GM21737 (cell line): ENCODE measurements at regions not wholly inside any gene's neighbourhood (a gene's known extent, or its start where the extent isn't known, plus 50 kb on each side); places are given as distances from the start of the nearest gene placed in this dataset.
"Not testable (repeated sequence)": the region's sequence is repeated elsewhere in the genome, so short reads cannot be mapped to it uniquely, and the experiment has no call there.

Experiments
- ATAC-seq: cut with Tn5 transposase; IDR thresholded peaks from one replicate; pipeline ENCODE4 v1.9.1; 2021; ENCODE audit warnings: mild to moderate bottlenecking, moderate library complexity; ENCODE audit not compliant: unreplicated experiment

- no peak for ATAC-seq
Observed at GRCh38 chr18:37847544-37847943, 281.9 kb upstream of the CELF4 start.

DNA sequence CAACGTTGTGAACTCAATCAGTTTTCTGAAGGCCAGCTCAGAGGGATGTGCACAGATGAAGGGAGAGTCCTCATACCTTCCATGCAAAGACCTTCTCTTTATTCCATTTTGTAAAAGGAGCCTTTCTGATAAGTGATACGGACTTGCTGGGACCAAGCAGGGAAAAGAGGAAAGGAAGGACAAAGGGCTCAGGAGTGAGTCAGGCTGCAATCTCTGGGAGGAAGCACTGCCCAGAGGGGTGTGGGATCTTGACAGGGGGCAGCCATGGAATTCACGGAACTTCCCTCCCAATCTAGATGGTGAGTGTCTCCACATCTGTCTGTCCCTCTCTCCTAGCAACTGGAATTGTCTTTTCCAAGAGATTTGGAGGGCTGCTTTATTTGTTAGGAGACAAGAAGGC, 281.4 kb upstream of the CELF4 start:
- ATAC-seq: no peak

DNA sequence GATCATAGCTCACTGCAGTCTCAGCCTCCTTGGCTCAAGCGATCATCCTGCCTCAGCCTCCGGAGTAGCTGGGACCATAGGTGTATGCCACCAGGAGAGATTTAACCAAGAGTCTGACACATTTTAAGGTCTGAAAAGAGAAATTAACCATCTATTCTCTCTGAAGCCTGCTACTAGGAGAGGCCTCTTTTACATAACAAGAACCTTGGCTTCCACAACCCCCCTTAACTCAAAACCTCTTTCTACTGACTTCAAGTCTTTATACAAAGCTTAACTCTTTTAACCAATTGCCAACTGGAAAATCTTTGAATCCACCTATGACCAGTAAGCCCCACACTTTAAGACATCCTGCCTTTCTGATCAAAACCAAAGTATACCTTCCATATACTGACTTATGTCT, 279.9 kb upstream of the CELF4 start:
- no peak for ATAC-seq

DNA sequence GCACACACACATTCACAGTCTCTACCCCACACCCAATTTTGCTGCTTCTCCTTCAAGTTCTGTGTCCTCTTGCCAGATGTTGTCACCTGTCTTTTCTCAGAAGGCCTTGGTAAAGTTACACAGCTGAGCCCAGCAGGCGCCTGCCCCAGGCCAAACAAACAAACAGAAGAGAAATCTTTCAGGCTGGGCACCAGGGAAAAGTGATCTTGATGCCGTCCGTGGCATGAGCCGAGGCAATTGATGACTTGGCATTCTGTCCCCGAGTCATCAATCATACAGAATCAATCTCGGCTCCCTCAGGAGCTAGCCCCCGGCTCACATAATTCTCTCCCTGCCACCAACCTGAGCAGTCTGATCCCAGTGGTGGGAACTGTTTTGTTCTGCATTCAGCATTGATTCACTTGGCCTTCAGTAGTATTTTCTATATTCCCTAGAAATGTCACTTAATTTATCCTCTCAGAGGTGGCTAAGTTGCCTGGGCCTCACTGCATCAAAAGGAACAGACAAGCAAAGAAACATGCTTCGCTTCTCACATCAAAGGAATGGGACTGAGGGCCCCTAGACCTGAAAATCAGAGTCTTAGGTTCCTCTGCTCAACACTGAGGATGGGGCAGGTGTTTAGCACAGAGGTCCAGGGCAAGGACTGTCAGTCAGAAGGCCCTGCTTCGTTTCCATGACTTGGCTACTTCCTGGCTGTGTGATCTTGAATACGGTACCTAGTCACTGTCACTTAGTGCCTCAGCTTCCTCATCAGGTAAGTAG, 278.8 kb upstream of the CELF4 start:
- no peak for ATAC-seq

GRCh38 chr18:37838083-37838482, 272.5 kb upstream of the CELF4 start:
- ATAC-seq: no peak

- ATAC-seq: no peak
Observed at GRCh38 chr18:37836071-37836970, 270.7 kb upstream of the CELF4 start.

- not testable (repeated sequence) for ATAC-seq
Observed at GRCh38 chr18:37832010-37832695, 266.6 kb upstream of the CELF4 start.

DNA sequence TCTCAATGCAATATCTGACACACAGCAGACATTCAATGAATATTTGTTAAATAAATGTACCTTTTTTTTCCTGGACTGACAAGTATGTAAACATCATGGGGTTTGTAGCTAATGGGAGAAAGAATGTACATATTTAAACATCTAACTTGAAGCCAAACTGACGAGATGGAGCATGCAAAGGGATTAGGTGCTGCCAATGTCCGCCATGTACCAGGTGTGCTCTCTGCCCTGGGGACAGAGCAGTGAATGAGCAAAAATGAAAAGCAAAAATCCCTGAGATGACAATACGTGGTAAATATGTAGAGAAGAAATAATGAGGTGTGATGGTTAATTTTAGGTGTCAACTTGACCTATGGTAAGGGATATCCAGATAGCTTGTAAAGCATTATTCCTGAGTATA, 247.4 kb upstream of the CELF4 start:
- no peak for ATAC-seq

- no peak for ATAC-seq
Observed at GRCh38 chr18:37805773-37806404, 240.3 kb upstream of the CELF4 start.

GRCh38 chr18:37796823-37797349, 231.3 kb upstream of the CELF4 start:
- ATAC-seq: no peak

- ATAC-seq: no peak
Observed at GRCh38 chr18:37787452-37787851, 221.9 kb upstream of the CELF4 start.

DNA sequence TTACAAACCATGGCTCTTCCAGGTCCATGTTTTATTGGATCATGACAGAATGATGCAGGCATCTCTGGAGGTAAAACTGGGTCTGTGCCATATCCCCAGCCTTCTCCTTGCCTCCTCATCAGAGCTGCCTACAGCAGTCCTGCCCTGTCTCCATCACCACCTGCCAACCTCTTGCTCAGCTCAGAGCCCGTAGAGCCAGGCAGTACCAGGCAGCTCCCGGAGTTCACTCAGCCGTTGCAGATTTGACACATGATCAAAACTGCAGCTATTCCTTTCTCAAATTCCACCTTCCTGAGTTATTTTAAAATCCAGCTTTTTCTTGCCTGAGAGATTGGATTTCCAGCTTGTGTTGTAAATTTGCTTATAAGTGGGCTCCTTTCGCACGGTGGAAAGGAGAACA, 218.2 kb upstream of the CELF4 start:
- no peak for ATAC-seq

DNA sequence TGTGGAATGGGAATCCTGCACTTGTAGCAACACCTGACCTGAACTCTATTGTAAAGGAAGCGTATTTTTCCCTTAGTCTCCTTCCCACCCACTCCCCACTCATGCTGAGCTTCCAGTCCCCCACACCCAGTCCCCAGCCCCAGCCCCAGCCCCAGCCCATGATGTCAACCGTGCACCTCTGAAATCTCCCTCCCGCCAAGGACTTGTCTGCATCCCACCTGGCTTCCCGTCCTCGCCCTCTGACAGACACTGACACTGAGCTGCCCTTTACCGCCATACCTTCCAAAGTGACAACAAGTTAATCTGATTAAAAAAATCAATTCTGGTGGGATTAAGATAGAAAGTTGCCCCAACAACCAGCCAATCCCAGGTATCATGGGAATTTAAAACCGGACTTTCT, 213.6 kb upstream of the CELF4 start:
- no peak for ATAC-seq

DNA sequence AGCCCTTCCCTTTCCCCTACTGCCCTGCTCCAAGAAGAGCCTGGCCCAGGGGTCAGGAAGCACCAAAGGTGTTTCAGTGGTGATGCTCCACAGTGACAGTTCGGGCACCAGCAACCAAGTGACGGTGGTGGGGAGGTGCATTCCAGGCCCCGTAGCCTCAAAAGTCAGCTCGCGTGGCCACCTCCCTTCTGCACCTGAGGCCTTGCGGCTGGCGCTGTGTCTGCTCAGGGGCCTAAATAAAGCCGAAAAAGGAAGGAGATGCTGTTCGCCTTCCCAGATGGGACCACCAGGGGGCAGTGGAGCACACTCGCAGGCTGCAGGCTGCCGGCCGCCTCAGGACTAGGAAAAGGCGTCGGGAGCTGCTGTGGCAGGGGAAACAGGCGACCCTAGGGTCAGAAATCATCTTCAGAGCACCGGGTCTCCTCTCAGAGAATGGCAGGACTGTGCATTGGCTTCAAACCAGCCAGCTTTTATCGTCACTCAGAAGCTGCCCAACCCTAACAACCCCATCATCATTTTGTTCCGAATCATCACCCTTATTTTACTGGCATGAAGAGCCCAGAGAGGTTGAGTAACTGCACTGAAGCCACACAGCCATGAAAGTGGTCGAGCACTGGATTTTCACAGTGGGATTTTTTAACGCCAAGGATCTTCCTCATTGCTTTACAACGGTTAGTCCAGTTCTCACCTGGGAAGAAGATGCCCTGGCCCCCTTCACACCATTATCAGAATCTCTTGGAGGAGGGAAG, 213.0 kb upstream of the CELF4 start:
- no peak for ATAC-seq

DNA sequence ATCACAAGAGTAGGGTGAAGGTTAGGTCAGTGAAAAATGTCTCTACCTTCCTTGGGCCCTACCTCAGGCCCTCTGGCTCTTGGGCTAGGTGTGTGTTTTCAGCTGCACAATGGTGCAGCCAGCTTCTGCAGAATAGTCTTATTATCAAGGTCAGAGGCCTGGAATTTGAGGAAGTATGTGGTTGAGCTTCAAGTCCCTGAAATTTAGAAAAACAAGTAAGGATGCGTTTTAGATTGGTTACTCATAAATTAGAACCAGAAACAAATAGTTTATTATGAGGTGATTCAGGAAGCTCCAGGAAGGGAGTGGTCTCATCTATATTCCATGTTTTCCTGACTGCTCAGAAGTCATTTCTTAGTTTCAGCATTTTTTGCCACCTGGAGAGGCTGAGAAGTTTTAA, 204.2 kb upstream of the CELF4 start:
- no peak for ATAC-seq

DNA sequence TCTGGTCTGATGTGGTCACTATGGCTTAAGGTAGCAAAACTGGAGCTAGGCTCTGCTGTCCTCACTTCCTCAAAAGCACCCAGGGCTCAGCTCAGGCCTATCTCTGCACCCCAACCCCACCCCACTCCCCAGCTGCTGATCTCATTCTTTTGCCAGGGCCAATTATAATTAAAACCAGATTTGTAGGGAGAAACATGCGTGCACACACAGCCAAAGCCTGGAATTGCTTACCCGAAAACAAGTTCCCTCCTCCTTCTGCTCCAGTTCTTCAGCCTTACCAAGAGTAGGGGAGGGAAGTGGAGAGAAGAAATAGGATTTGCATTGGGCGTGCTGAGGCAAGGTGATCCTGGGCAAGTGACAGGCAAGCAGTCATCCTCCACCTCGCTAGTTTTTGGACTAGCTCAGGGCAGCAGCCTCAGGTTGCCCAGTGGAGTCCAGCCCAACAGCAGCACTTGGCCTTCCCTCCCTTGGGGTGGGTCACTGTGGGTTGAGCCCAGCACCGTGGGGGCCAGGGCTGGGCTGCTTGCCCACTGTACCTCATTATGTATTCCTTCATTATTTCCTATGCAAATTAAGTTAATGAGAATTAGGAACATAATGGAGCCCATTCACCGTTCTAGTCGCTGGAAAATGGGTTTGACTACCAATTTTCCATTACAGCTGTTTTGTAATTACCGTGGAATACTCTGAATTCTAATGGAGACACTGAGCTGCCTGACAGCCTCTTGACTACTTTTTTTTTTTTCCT, 199.1 kb upstream of the CELF4 start:
- ATAC-seq: no peak

DNA sequence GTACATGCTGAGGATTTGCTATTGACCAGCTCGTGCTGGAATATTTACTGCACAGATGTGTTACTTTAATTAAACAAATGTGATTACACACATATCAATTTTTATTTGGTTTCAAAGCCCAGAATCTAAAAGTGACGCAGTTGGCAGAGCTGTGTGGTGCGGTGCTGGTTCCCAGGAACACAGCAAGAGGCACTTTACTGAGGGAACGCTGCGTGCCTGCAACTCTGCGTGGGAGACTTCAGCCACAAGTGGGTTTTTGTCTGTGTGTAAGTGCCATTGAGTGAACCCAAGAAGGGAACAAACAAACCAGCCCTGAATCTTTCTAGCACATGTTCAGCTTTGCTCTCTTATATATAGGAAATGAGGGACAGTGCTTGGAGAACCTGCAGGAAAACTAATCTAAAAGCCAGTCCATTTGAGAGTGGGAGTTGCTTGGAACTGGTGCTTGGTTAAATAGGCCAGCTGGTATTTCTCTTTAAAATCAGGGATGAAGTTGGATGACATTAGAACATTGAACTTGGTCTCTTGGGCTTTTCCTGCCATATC, 196.6 kb upstream of the CELF4 start:
- ATAC-seq: no peak

- no peak for ATAC-seq
Observed at GRCh38 chr18:37754141-37754540, 188.5 kb upstream of the CELF4 start.

GRCh38 chr18:37742436-37742835, 176.8 kb upstream of the CELF4 start:
- no peak for ATAC-seq
